ENCODE measurements at regions not wholly inside any gene's neighbourhood (a gene's known extent, or its start where the extent isn't known, plus 50 kb on each side); places are given as distances from the start of the nearest gene placed in this dataset.

DNA sequence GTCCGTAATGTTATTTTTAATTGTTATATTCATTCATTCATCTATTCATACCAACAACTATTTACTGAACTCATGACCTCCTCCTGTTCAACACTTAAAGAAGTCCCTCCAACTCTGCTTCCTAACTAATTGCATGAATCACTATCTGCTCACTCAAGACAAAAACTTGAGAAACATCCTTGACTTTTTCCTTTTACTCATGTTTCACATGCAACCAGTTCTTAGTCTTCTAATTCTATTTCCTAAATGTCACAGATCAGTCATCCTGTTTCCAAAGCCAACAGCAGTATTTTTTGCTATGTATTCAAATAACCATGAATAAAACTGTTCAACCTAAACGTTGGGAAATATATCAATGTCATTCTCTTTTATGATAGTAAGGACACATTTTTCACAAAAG lies 124.6 kb upstream of the GBE1 start:
- Histone ChIP-seq H3K4me1 (ENCODE audit: insufficient read depth) (peaks cover 41% of the 10 kb centered on the region), H3K4me3 (no peak overlapping the region), H3K9me3 (ENCODE audit: low read depth) (no peaks in the 10 kb centered on the region), H4K20me1 (ENCODE audit: insufficient read depth) (no peaks in the 10 kb centered on the region), H3K9ac (no peak overlapping the region), H3K36me3 (ENCODE audit: low read depth) (no peaks in the 10 kb centered on the region), H2AFZ (no peak overlapping the region), H3K27me3 (replicated peaks; ENCODE audit: insufficient read depth) (no peaks in the 10 kb centered on the region), H3K4me2 (ENCODE audit: unreplicated experiment) (peak overlapping the region; percentile 3), H3K9me2 (ENCODE audit: insufficient read depth) (no peaks in the 10 kb centered on the region), H3K79me2 (ENCODE audit: insufficient read depth) (no peaks in the 10 kb centered on the region), H3K27ac (peak overlapping the region; percentile 47), H3F3A (ENCODE audit: insufficient read depth) (peaks cover 23% of the 10 kb centered on the region)
- in situ Hi-C loops (cut with MboI) = no loop called here
- peak; percentile 89 for DNase-seq
- TF ChIP-seq EZH2phosphoT487 (IDR thresholded peaks at IDR 0.05; ENCODE audit: insufficient read depth, low read depth) = no peak
- no peak for TF ChIP-seq EZH2 (IDR thresholded peaks at IDR 0.05; ENCODE audit: insufficient read depth, poor library complexity, severe bottlenecking)
- WGBS, 2 experiments (ENCODE audit: low coverage in 1 of 2, low lambda C conversion rate in 2 of 2, missing lambda C conversion rate in 2 of 2) = 16 to 26% methylated on average over 2 of the region's 2 CpGs

DNA sequence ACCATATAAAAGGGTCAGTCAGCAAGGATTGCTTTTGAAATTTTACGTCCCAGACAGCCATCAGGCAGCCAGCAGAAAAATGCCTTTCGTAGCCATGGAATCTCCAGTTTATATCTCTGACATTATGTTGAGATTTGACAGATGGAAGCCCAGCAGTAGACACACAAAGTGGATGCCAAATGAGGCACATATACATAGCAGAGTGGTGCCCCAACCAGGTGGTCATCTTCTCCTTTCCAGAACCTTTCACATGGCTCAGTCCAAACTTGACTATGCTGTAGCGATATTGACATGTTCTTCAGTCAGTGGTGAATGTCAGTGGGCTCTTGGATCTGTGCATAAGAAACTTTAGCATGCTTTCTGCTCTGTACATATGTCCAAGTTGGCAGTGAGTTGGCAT lies 123.3 kb upstream of the GBE1 start:
- H3K9me3 ChIP-seq (ENCODE audit: low read depth) = no peaks in the 10 kb centered on the region
- H2AFZ ChIP-seq = no peak overlapping the region; the same call in 1 of the 2 replicates
- WGBS, 2 experiments (ENCODE audit: low coverage in 1 of 2, low lambda C conversion rate in 2 of 2, missing lambda C conversion rate in 2 of 2) = 95 to 99% methylated on average over 3 of the region's 3 CpGs
- no peaks in the 10 kb centered on the region for H3K79me2 ChIP-seq (ENCODE audit: insufficient read depth)
- H3K4me1 ChIP-seq (ENCODE audit: insufficient read depth) = peaks cover 41% of the 10 kb centered on the region
- H4K20me1 ChIP-seq (ENCODE audit: insufficient read depth) = no peaks in the 10 kb centered on the region
- H3K27me3 ChIP-seq (replicated peaks; ENCODE audit: insufficient read depth) = no peaks in the 10 kb centered on the region
- H3K27ac ChIP-seq = no peak overlapping the region
- no peak overlapping the region for H3K4me3 ChIP-seq
- DNase-seq = no peak
- TF ChIP-seq EZH2 (IDR thresholded peaks at IDR 0.05; ENCODE audit: insufficient read depth, poor library complexity, severe bottlenecking) (no peak), EZH2phosphoT487 (IDR thresholded peaks at IDR 0.05; ENCODE audit: insufficient read depth, low read depth) (no peak)
- H3F3A ChIP-seq (ENCODE audit: insufficient read depth) = peaks cover 23% of the 10 kb centered on the region
- in situ Hi-C loops (cut with MboI) = no loop called here
- no peaks in the 10 kb centered on the region for H3K36me3 ChIP-seq (ENCODE audit: low read depth)
- no peak overlapping the region for H3K4me2 ChIP-seq (ENCODE audit: unreplicated experiment)
- H3K9me2 ChIP-seq (ENCODE audit: insufficient read depth) = no peaks in the 10 kb centered on the region
- H3K9ac ChIP-seq = no peak overlapping the region

DNA sequence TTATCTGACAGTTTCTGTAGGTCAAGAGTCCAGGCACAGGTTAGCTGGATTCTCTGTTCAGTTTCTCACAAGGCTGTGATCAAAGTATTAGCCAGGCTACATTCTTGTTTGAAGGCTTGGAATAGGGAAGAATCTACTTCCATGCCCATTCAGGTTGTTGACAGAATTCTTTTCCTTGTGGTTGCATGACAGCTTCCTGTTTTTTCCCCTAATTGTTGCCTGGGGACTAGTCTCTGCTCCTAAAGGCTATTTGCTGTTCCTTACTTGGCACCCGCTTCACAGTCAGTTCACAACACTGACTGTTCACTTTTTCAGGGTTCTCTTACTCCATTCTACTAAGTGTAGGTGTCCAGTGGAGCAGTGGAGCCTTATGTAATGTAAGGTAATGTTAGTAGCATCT lies 115.4 kb upstream of the GBE1 start:
- in situ Hi-C loops (cut with MboI) = no loop called here
- Histone ChIP-seq H3F3A (ENCODE audit: insufficient read depth) (no peaks in the 10 kb centered on the region), H3K9me3 (ENCODE audit: low read depth) (no peaks in the 10 kb centered on the region), H3K27ac (no peak overlapping the region), H3K79me2 (ENCODE audit: insufficient read depth) (no peaks in the 10 kb centered on the region), H3K27me3 (replicated peaks; ENCODE audit: insufficient read depth) (no peaks in the 10 kb centered on the region), H3K36me3 (ENCODE audit: low read depth) (no peaks in the 10 kb centered on the region), H2AFZ (no peak overlapping the region), H3K4me3 (no peak overlapping the region), H3K9me2 (ENCODE audit: insufficient read depth) (no peaks in the 10 kb centered on the region), H3K4me1 (ENCODE audit: insufficient read depth) (0 out of 2 replicates have a peak, but pooled peaks cover 7% of the 10 kb centered on the region), H3K9ac (no peak overlapping the region), H4K20me1 (ENCODE audit: insufficient read depth) (no peaks in the 10 kb centered on the region), H3K4me2 (ENCODE audit: unreplicated experiment) (no peak overlapping the region)
- no peak for DNase-seq
- WGBS, 2 experiments (ENCODE audit: low coverage in 1 of 2, low lambda C conversion rate in 2 of 2, missing lambda C conversion rate in 2 of 2) = 86 to 100% methylated on average over 1 of the region's 1 CpG
- TF ChIP-seq EZH2 (IDR thresholded peaks at IDR 0.05; ENCODE audit: insufficient read depth, poor library complexity, severe bottlenecking) (no peak), EZH2phosphoT487 (IDR thresholded peaks at IDR 0.05; ENCODE audit: insufficient read depth, low read depth) (no peak)

DNA sequence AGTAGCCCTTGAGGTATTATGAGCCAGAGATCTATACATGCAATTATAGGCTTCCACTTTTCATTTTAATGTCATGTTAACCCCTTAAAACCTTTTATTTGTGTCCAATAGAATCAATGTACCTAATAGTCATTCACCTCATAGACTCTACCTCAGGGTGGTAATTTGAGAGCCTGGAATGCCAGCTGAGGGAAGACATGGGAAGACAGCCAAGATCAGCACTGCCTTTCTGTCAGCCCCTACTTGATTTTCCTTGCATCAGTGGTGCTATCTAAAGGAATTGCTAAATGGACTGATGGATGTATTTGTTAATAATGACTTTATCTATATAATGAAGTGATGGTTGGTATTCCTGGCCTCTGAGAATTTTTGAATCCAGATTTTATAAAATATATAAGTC lies 113.3 kb upstream of the GBE1 start:
- Histone ChIP-seq H3K4me1 (ENCODE audit: insufficient read depth) (0 out of 2 replicates have a peak, but pooled peaks cover 7% of the 10 kb centered on the region), H3K36me3 (ENCODE audit: low read depth) (no peaks in the 10 kb centered on the region), H3F3A (ENCODE audit: insufficient read depth) (no peaks in the 10 kb centered on the region), H3K27ac (no peak overlapping the region), H3K79me2 (ENCODE audit: insufficient read depth) (no peaks in the 10 kb centered on the region), H3K9me3 (ENCODE audit: low read depth) (no peaks in the 10 kb centered on the region), H3K4me2 (ENCODE audit: unreplicated experiment) (no peak overlapping the region), H2AFZ (no peak overlapping the region), H3K27me3 (replicated peaks; ENCODE audit: insufficient read depth) (no peaks in the 10 kb centered on the region), H3K4me3 (no peak overlapping the region), H3K9ac (no peak overlapping the region), H4K20me1 (ENCODE audit: insufficient read depth) (no peaks in the 10 kb centered on the region), H3K9me2 (ENCODE audit: insufficient read depth) (no peaks in the 10 kb centered on the region)
- no peak for DNase-seq
- TF ChIP-seq EZH2phosphoT487 (IDR thresholded peaks at IDR 0.05; ENCODE audit: insufficient read depth, low read depth) (no peak), EZH2 (IDR thresholded peaks at IDR 0.05; ENCODE audit: insufficient read depth, poor library complexity, severe bottlenecking) (no peak)
- in situ Hi-C loops (cut with MboI) = no loop called here

DNA sequence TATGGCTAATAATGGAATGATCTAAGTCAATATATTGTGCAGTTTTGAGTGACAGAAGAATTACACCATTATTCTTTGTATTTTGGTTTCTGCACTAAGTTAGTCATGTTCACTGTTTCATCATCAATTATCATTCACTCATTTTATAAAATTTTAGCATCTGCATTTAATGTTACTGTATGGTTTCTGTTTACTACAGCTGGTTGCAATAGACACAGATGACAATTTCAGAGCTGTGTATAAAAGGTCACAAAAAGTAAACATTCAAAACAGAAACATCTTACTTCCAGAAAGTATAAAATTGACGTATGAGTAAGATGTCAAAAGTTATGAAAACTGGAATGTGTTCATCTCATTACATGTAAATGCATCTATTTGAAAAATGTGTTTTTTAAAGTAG lies 111.1 kb upstream of the GBE1 start:
- Histone ChIP-seq H2AFZ (no peak overlapping the region), H3K27me3 (replicated peaks; ENCODE audit: insufficient read depth) (no peaks in the 10 kb centered on the region), H3K9me2 (ENCODE audit: insufficient read depth) (no peaks in the 10 kb centered on the region), H3K27ac (no peak overlapping the region), H3K4me3 (no peak overlapping the region), H3K9me3 (ENCODE audit: low read depth) (no peaks in the 10 kb centered on the region), H3K36me3 (ENCODE audit: low read depth) (no peaks in the 10 kb centered on the region), H3K4me2 (ENCODE audit: unreplicated experiment) (no peak overlapping the region), H3K4me1 (ENCODE audit: insufficient read depth) (0 out of 2 replicates have a peak, but pooled peaks cover 12% of the 10 kb centered on the region), H3K79me2 (ENCODE audit: insufficient read depth) (no peaks in the 10 kb centered on the region), H4K20me1 (ENCODE audit: insufficient read depth) (no peaks in the 10 kb centered on the region), H3F3A (ENCODE audit: insufficient read depth) (no peaks in the 10 kb centered on the region), H3K9ac (no peak overlapping the region)
- WGBS, 2 experiments (ENCODE audit: low coverage in 1 of 2, low lambda C conversion rate in 2 of 2, missing lambda C conversion rate in 2 of 2) = 46 to 49% methylated on average over 1 of the region's 1 CpG
- in situ Hi-C loops (cut with MboI) = no loop called here
- no peak for TF ChIP-seq EZH2phosphoT487 (IDR thresholded peaks at IDR 0.05; ENCODE audit: insufficient read depth, low read depth)
- TF ChIP-seq EZH2 (IDR thresholded peaks at IDR 0.05; ENCODE audit: insufficient read depth, poor library complexity, severe bottlenecking) = no peak
- DNase-seq = no peak
